Osteocyte (in vitro differentiated cells): ENCODE measurements at regions not wholly inside any gene's neighbourhood (a gene's known extent, or its start where the extent isn't known, plus 50 kb on each side); places are given as distances from the start of the nearest gene placed in this dataset.

Experiments used
- DNase-seq: peaks from one replicate; pipeline ENCODE4 v3.0.0; 2021; ENCODE audit warnings: mixed read lengths; ENCODE audit not compliant: unreplicated experiment; ENCODE audit errors: extremely low spot score
- H3K27ac Mint-ChIP-seq: one replicate; pipeline ENCODE4 v1.8.0; 2021; ENCODE audit warnings: mild to moderate bottlenecking, mixed read lengths; ENCODE audit not compliant: unreplicated experiment
- H3K27me3 Mint-ChIP-seq: one replicate; pipeline ENCODE4 v1.8.0; 2021; ENCODE audit warnings: mixed read lengths; ENCODE audit not compliant: unreplicated experiment
- H3K36me3 Mint-ChIP-seq: one replicate; pipeline ENCODE4 v1.8.0; 2021; ENCODE audit warnings: mixed read lengths; ENCODE audit not compliant: unreplicated experiment
- H3K4me1 Mint-ChIP-seq: one replicate; pipeline ENCODE4 v1.8.0; 2021; ENCODE audit warnings: mixed read lengths; ENCODE audit not compliant: unreplicated experiment
- H3K4me3 Mint-ChIP-seq: one replicate; pipeline ENCODE4 v1.8.0; 2021; ENCODE audit warnings: mild to moderate bottlenecking, moderate library complexity, mixed read lengths; ENCODE audit not compliant: unreplicated experiment
- H3K9me3 Mint-ChIP-seq: one replicate; pipeline ENCODE4 v1.8.0; 2021; ENCODE audit warnings: mixed read lengths; ENCODE audit not compliant: unreplicated experiment
- TF ChIP-seq, protein P1 (sequence below): fragments of 200-600 bp; sonication (generic); IDR thresholded peaks from 2 replicates; pipeline ENCODE4 v1.5.0; 2021; ENCODE audit warnings: antibody characterized with exemption, mild to moderate bottlenecking, moderate library complexity

DNA sequence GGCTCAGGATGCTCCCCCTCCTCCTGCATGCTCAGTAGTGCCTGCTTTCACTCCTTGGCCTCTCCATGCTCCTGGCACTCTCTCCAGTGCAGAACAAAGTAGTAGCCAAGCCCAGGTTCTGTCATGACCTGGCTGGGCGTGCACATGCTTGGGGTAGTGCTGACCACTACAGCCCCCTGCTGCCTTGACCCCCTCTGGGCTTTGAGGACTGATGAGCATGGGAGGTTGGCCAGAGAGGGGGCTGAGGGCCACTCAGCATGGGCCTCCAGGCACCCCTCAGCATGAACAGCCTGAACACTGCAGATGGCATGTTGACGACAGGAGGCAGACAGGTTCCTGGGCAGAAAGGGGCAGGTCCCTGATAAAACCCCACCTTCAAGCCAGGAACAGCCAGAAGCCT is 935.7 kb upstream of the PRMT6 start:
- H3K4me1 Mint-ChIP-seq, result no peaks in the 10 kb centered on the region
- peaks cover 8% of the 10 kb centered on the region for H3K9me3 Mint-ChIP-seq
- no peak for DNase-seq
- H3K4me3 Mint-ChIP-seq, result no peak overlapping the region
- TF ChIP-seq, protein P1, sequence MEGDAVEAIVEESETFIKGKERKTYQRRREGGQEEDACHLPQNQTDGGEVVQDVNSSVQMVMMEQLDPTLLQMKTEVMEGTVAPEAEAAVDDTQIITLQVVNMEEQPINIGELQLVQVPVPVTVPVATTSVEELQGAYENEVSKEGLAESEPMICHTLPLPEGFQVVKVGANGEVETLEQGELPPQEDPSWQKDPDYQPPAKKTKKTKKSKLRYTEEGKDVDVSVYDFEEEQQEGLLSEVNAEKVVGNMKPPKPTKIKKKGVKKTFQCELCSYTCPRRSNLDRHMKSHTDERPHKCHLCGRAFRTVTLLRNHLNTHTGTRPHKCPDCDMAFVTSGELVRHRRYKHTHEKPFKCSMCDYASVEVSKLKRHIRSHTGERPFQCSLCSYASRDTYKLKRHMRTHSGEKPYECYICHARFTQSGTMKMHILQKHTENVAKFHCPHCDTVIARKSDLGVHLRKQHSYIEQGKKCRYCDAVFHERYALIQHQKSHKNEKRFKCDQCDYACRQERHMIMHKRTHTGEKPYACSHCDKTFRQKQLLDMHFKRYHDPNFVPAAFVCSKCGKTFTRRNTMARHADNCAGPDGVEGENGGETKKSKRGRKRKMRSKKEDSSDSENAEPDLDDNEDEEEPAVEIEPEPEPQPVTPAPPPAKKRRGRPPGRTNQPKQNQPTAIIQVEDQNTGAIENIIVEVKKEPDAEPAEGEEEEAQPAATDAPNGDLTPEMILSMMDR, result no peak
- no peaks in the 10 kb centered on the region for H3K36me3 Mint-ChIP-seq
- no peaks in the 10 kb centered on the region for H3K27me3 Mint-ChIP-seq
- no peak overlapping the region for H3K27ac Mint-ChIP-seq

- DNase-seq, result no peak
- Mint-ChIP-seq H3K36me3 (no peaks in the 10 kb centered on the region), H3K4me3 (no peak overlapping the region), H3K9me3 (peaks cover 8% of the 10 kb centered on the region), H3K27me3 (no peaks in the 10 kb centered on the region), H3K4me1 (no peaks in the 10 kb centered on the region), H3K27ac (no peak overlapping the region)
- TF ChIP-seq, protein P1, result no peak
These were observed 934.7 kb upstream of the PRMT6 start for GRCh38 chr1:106121728-106122127.

GRCh38 chr1:106134561-106134960 is 921.9 kb upstream of the PRMT6 start:
- H3K27ac Mint-ChIP-seq, result no peak overlapping the region
- no peaks in the 10 kb centered on the region for H3K27me3 Mint-ChIP-seq
- H3K4me3 Mint-ChIP-seq, result no peak overlapping the region
- TF ChIP-seq, protein P1, result no peak
- no peaks in the 10 kb centered on the region for H3K4me1 Mint-ChIP-seq
- H3K9me3 Mint-ChIP-seq, result no peaks in the 10 kb centered on the region
- DNase-seq, result no peak
- no peaks in the 10 kb centered on the region for H3K36me3 Mint-ChIP-seq

- H3K4me1 Mint-ChIP-seq, result no peaks in the 10 kb centered on the region
- no peak overlapping the region for H3K27ac Mint-ChIP-seq
- no peaks in the 10 kb centered on the region for H3K27me3 Mint-ChIP-seq
- H3K36me3 Mint-ChIP-seq, result no peaks in the 10 kb centered on the region
- TF ChIP-seq, protein P1, result no peak
- no peak overlapping the region for H3K4me3 Mint-ChIP-seq
- peaks cover 7% of the 10 kb centered on the region for H3K9me3 Mint-ChIP-seq
- DNase-seq, result no peak
These were observed 883.4 kb upstream of the PRMT6 start for GRCh38 chr1:106173101-106173500.

- TF ChIP-seq, protein P1, result no peak
- DNase-seq, result no peak
- no peaks in the 10 kb centered on the region for H3K27me3 Mint-ChIP-seq
- peaks cover 16% of the 10 kb centered on the region for H3K9me3 Mint-ChIP-seq
- H3K27ac Mint-ChIP-seq, result no peak overlapping the region
- H3K36me3 Mint-ChIP-seq, result no peaks in the 10 kb centered on the region
- no peak overlapping the region for H3K4me3 Mint-ChIP-seq
- H3K4me1 Mint-ChIP-seq, result no peaks in the 10 kb centered on the region
These were observed 877.7 kb upstream of the PRMT6 start for GRCh38 chr1:106178791-106179190.
